Progenitor cell of endocrine pancreas (in vitro differentiated cells): ENCODE measurements at regions not wholly inside any gene's neighbourhood (a gene's known extent, or its start where the extent isn't known, plus 50 kb on each side); places are given as distances from the start of the nearest gene placed in this dataset.

Experiments used
- DNase-seq: peaks from one replicate; pipeline ENCODE4 v3.0.0; 2021; ENCODE audit warnings: low spot score; ENCODE audit not compliant: unreplicated experiment
- H3K27ac Mint-ChIP-seq: 2 replicates; pipeline ENCODE4 v1.8.0; 2021; ENCODE audit warnings: mild to moderate bottlenecking, moderate library complexity, mixed read lengths
- H3K27me3 Mint-ChIP-seq: 2 replicates; pipeline ENCODE4 v1.8.0; 2021; ENCODE audit warnings: mixed read lengths
- H3K36me3 Mint-ChIP-seq: 2 replicates; pipeline ENCODE4 v1.8.0; 2022; ENCODE audit warnings: mixed read lengths; ENCODE audit not compliant: insufficient read depth
- H3K4me1 Mint-ChIP-seq: 2 replicates; pipeline ENCODE4 v1.8.0; 2021; ENCODE audit warnings: low read depth, mixed read lengths
- H3K4me3 Mint-ChIP-seq: 2 replicates; pipeline ENCODE4 v1.8.0; 2021; ENCODE audit warnings: low read depth, mild to moderate bottlenecking, moderate library complexity, mixed read lengths
- H3K9me3 Mint-ChIP-seq: 2 replicates; pipeline ENCODE4 v1.8.0; 2021; ENCODE audit warnings: low read depth, mixed read lengths
- CTCF ChIP-seq: fragments of 200-600 bp; sonication (generic); IDR thresholded peaks from one replicate; pipeline ENCODE4 v1.5.0; 2021; ENCODE audit warnings: antibody characterized with exemption, mild to moderate bottlenecking; ENCODE audit not compliant: unreplicated experiment

GRCh38 chr4:187135878-187136277 lies 412.2 kb upstream of the FAT1 start:
- no peaks in the 10 kb centered on the region for H3K4me1 Mint-ChIP-seq
- no peaks in the 10 kb centered on the region for H3K9me3 Mint-ChIP-seq
- H3K27me3 Mint-ChIP-seq: no peaks in the 10 kb centered on the region
- TF ChIP-seq CTCF: no peak
- no peak overlapping the region for H3K4me3 Mint-ChIP-seq
- H3K27ac Mint-ChIP-seq: no peak overlapping the region
- DNase-seq: no peak
- no peaks in the 10 kb centered on the region for H3K36me3 Mint-ChIP-seq

GRCh38 chr4:187139141-187139540 lies 415.5 kb upstream of the FAT1 start:
- Mint-ChIP-seq H3K27ac (no peak overlapping the region), H3K4me3 (no peak overlapping the region), H3K9me3 (no peaks in the 10 kb centered on the region), H3K27me3 (no peaks in the 10 kb centered on the region), H3K4me1 (no peaks in the 10 kb centered on the region), H3K36me3 (no peaks in the 10 kb centered on the region)
- no peak for DNase-seq
- no peak for TF ChIP-seq CTCF

DNA sequence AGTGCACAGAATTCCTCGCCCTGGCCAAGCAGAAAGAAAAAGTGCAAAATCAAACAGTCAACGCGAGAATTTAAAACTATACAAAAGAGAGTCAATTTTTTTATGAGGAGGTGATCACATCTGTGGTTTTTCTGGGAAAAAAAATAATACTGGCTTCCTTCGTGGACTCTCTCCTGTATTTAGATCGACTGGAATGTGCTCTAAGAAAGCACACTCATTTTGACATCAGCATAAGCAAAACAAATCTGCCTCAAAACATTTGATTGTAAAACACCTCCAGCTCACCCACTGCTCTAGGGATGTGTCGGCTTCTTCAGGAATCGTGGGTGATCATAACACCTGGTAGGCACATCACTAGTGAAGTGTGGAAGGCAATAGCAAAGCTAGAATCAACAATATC lies 417.4 kb upstream of the FAT1 start:
- TF ChIP-seq CTCF: no peak
- Mint-ChIP-seq H3K36me3 (no peaks in the 10 kb centered on the region), H3K27ac (no peak overlapping the region), H3K4me3 (no peak overlapping the region), H3K9me3 (no peaks in the 10 kb centered on the region), H3K27me3 (no peaks in the 10 kb centered on the region), H3K4me1 (no peaks in the 10 kb centered on the region)
- no peak for DNase-seq

- no peaks in the 10 kb centered on the region for H3K4me1 Mint-ChIP-seq
- H3K36me3 Mint-ChIP-seq: no peaks in the 10 kb centered on the region
- no peaks in the 10 kb centered on the region for H3K9me3 Mint-ChIP-seq
- H3K27me3 Mint-ChIP-seq: peaks cover 6% of the 10 kb centered on the region
- no peak overlapping the region for H3K4me3 Mint-ChIP-seq
- no peak overlapping the region for H3K27ac Mint-ChIP-seq
- no peak for DNase-seq
- TF ChIP-seq CTCF: no peak
Observed at GRCh38 chr4:187149229-187149945, 425.7 kb upstream of the FAT1 start.

DNA sequence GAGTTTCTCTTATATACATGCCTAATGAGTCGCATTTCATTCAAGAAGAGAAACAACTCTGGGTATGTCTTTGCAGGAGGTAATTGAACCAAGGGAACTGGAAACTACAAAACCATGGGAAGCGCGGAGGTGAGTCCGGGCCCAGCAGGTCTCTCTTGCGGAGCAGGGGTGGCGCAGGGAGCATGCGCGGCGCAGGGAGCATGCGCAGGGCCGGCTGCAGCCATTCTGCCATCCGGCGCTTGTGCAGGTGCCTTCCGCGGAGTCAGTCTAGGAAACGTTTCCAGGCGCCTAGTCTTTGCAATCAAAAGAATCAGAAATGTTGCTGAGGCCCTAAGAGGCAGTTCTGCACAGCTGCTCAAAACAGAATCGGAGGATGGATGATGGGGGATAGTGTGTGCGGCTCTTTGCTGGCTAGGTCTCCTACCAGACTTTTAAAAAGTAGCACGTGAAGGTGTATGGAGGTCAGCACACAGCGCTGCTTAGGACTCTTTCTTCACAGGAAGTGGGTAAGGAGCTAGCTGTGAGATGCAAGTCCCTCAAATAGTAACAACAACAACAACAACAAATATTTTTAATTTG lies 433.8 kb upstream of the FAT1 start:
- no peaks in the 10 kb centered on the region for H3K36me3 Mint-ChIP-seq
- H3K9me3 Mint-ChIP-seq: peaks cover 11% of the 10 kb centered on the region
- no peak overlapping the region for H3K4me3 Mint-ChIP-seq
- H3K4me1 Mint-ChIP-seq: no peaks in the 10 kb centered on the region
- DNase-seq: no peak
- H3K27ac Mint-ChIP-seq: no peak overlapping the region
- TF ChIP-seq CTCF: no peak
- no peaks in the 10 kb centered on the region for H3K27me3 Mint-ChIP-seq
